ENCODE measurements at regions not wholly inside any gene's neighbourhood (a gene's known extent, or its start where the extent isn't known, plus 50 kb on each side); places are given as distances from the start of the nearest gene placed in this dataset.

DNA sequence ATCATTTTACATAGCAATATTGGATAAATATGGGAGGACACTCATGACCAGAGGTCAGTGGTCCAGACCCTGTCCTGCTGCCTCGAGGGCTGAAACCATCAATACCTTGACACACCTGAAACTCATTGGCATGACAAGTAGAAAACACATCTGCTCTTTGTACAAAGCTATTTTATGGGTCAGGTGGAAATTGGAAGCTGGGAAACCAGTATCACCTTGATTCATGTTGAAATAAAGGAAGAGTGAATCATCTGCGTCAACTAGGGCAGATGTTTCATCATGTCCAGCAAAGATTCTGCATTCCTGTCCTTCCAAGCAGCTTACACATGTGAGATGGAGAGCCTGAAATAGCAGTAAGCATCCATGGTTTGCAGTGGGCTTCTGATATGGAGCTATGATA is 80.0 kb upstream of the ERBB4 start (continued):
- TF ChIP-seq ZNF462 (CRISPR knock-in tag; IDR thresholded peaks at IDR 0.05) (no peak), NANOG (IDR thresholded peaks at IDR 0.05; ENCODE audit: borderline replicate concordance) (no peak), EZH2phosphoT487 (IDR thresholded peaks at IDR 0.05; ENCODE audit: unreplicated experiment) (no peak), POLR2AphosphoS5 (IDR thresholded peaks at IDR 0.05; ENCODE audit: low read depth) (no peak), JUNB (IDR thresholded peaks at IDR 0.05; ENCODE audit: unreplicated experiment) (no peak)

- Mint-ChIP-seq H3K4me1 (no peaks in the 10 kb centered on the region), H3K4me3 (no peak overlapping the region), H3K27me3 (ENCODE audit: insufficient read depth, low read depth, poor library complexity) (peaks cover 3% of the 10 kb centered on the region), H3K36me3 (ENCODE audit: low read depth) (no peaks in the 10 kb centered on the region), H3K9me3 (no peaks in the 10 kb centered on the region), H3K27ac (no peak overlapping the region)
- H2AFZ ChIP-seq = no peak overlapping the region
- H3K4me2 ChIP-seq = no peak overlapping the region
- no peaks in the 10 kb centered on the region for H3K4me1 ChIP-seq (ENCODE audit: insufficient read depth)
- H3K9me2 ChIP-seq (ENCODE audit: insufficient read depth) = no peaks in the 10 kb centered on the region
- no peak overlapping the region for H3K27ac ChIP-seq (ENCODE audit: low read depth)
- no peaks in the 10 kb centered on the region for H3K36me3 ChIP-seq (ENCODE audit: insufficient read depth)
- no peak overlapping the region for H3K4me3 ChIP-seq
- DNase-seq (ENCODE audit: low spot score) (no peak), ATAC-seq (no peak)
- H3F3A ChIP-seq (replicated peaks; ENCODE audit: low read depth) = no peaks in the 10 kb centered on the region
- no peaks in the 10 kb centered on the region for H3K79me2 ChIP-seq (replicated peaks; ENCODE audit: insufficient read depth)
- no peaks in the 10 kb centered on the region for H4K20me1 ChIP-seq (replicated peaks; ENCODE audit: insufficient read depth)
- no peaks in the 10 kb centered on the region for H3K27me3 ChIP-seq (ENCODE audit: insufficient read depth)
- TF ChIP-seq EZH2phosphoT487 (IDR thresholded peaks at IDR 0.05; ENCODE audit: unreplicated experiment) (no peak), CTCF (conservative IDR thresholded peaks at IDR 0.05; ENCODE audit: low read depth in 2 of 2) (no peak)
- TF ChIP-seq, protein P1, sequence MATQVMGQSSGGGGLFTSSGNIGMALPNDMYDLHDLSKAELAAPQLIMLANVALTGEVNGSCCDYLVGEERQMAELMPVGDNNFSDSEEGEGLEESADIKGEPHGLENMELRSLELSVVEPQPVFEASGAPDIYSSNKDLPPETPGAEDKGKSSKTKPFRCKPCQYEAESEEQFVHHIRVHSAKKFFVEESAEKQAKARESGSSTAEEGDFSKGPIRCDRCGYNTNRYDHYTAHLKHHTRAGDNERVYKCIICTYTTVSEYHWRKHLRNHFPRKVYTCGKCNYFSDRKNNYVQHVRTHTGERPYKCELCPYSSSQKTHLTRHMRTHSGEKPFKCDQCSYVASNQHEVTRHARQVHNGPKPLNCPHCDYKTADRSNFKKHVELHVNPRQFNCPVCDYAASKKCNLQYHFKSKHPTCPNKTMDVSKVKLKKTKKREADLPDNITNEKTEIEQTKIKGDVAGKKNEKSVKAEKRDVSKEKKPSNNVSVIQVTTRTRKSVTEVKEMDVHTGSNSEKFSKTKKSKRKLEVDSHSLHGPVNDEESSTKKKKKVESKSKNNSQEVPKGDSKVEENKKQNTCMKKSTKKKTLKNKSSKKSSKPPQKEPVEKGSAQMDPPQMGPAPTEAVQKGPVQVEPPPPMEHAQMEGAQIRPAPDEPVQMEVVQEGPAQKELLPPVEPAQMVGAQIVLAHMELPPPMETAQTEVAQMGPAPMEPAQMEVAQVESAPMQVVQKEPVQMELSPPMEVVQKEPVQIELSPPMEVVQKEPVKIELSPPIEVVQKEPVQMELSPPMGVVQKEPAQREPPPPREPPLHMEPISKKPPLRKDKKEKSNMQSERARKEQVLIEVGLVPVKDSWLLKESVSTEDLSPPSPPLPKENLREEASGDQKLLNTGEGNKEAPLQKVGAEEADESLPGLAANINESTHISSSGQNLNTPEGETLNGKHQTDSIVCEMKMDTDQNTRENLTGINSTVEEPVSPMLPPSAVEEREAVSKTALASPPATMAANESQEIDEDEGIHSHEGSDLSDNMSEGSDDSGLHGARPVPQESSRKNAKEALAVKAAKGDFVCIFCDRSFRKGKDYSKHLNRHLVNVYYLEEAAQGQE (IDR thresholded peaks at IDR 0.05; ENCODE audit: unreplicated experiment) = no peak
These were observed 72.3 kb upstream of the ERBB4 start for GRCh38 chr2:212610872-212611425.

Data from GM23338 (cell line).